BE2C (cell line): ENCODE measurements at regions not wholly inside any gene's neighbourhood (a gene's known extent, or its start where the extent isn't known, plus 50 kb on each side); places are given as distances from the start of the nearest gene placed in this dataset.

ENCODE experiments used
- DNase-seq: peaks from one replicate; pipeline ENCODE4 v3.0.0-alpha.2; 2020
- H3K27me3 ChIP-seq: fragments of 250-450 bp; sonication (Bioruptor Pico); 2 replicates; pipeline ENCODE4 v1.5.1; 2020; ENCODE audit warnings: mild to moderate bottlenecking
- H3K36me3 ChIP-seq: fragments of 250-450 bp; sonication (Bioruptor Pico); 2 replicates; pipeline ENCODE4 v1.5.1; 2020; ENCODE audit warnings: mild to moderate bottlenecking
- H3K4me1 ChIP-seq: fragments of 250-450 bp; sonication (Bioruptor Pico); 2 replicates; pipeline ENCODE4 v1.5.1; 2020
- H3K4me3 ChIP-seq: 2 replicates; pipeline ENCODE4 v1.5.1; 2011; ENCODE audit warnings: low read depth, low read length
- H3K9me3 ChIP-seq: fragments of 250-450 bp; sonication (Bioruptor Pico); 2 replicates; pipeline ENCODE4 v1.5.1; 2020
- TF ChIP-seq, protein P1 (sequence below): IDR thresholded peaks from 2 replicates; pipeline ENCODE4 v1.5.1; 2012; ENCODE audit warnings: mild to moderate bottlenecking, low read depth, low read length

DNA sequence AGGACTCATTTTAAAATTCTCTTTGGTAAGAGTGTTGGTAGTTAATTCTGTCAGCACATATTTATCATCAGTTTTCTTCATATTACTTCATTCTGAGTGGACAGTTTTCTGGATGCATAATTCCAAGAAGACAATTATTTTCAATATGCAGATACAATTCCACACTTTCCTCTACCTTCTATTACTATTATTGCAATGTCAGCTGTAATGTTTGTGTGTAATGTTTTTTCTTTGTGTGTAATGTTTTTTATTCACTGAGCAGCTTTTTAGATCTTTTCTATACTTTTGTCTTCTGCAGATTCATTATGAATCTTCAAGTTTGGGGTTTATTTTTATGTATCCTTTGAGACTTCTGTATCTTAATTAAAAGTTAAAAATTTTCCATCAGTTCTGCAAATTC lies 264.0 kb upstream of the VRK2 start:
- no peaks in the 10 kb centered on the region for H3K9me3 ChIP-seq
- no peaks in the 10 kb centered on the region for H3K27me3 ChIP-seq
- TF ChIP-seq, protein P1, sequence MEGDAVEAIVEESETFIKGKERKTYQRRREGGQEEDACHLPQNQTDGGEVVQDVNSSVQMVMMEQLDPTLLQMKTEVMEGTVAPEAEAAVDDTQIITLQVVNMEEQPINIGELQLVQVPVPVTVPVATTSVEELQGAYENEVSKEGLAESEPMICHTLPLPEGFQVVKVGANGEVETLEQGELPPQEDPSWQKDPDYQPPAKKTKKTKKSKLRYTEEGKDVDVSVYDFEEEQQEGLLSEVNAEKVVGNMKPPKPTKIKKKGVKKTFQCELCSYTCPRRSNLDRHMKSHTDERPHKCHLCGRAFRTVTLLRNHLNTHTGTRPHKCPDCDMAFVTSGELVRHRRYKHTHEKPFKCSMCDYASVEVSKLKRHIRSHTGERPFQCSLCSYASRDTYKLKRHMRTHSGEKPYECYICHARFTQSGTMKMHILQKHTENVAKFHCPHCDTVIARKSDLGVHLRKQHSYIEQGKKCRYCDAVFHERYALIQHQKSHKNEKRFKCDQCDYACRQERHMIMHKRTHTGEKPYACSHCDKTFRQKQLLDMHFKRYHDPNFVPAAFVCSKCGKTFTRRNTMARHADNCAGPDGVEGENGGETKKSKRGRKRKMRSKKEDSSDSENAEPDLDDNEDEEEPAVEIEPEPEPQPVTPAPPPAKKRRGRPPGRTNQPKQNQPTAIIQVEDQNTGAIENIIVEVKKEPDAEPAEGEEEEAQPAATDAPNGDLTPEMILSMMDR, result no peak
- H3K36me3 ChIP-seq, result no peaks in the 10 kb centered on the region
- no peak overlapping the region for H3K4me3 ChIP-seq
- DNase-seq, result no peak
- no peaks in the 10 kb centered on the region for H3K4me1 ChIP-seq

DNA sequence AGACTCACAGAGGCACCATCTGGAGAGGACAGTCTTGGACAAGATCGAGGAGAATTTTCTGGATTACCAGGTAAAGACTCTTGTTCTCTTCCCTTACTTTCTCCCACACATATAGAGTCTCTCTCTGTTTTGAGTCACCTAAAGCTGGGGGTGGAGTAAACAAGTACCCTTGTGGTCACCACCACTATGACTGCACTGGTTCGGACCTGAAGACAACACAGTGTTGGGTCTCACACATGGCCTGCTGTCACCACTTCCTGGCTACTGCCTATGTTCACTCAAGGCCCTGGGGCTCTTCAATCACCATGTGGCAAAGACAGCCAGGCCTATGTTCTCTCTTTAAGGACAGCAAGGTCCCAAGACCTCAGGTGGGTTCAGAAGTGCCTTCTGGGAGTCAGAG lies 253.3 kb upstream of the VRK2 start:
- TF ChIP-seq, protein P1, result no peak
- no peak for DNase-seq
- Histone ChIP-seq H3K4me1 (no peaks in the 10 kb centered on the region), H3K9me3 (no peaks in the 10 kb centered on the region), H3K36me3 (no peaks in the 10 kb centered on the region), H3K27me3 (no peaks in the 10 kb centered on the region), H3K4me3 (no peak overlapping the region)

DNA sequence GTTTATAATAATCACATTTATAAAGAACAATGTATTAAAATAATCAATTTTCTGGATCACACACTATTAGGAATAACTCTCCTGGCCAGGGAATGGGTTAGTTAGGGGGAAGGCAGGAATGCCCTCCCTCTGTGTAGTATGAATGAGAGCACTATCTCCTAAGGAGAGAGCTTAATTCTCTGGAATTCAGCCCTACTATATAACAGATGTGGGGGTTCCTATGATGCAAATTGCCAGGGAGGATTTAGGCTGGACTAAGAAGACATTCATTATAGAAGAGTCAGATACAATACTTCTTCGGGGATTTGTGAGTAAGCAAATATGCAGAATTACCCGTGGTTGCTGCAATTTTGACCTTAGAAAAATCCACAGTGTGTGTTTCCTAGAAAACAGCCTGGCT lies 250.1 kb upstream of the VRK2 start:
- TF ChIP-seq, protein P1, result no peak
- Histone ChIP-seq H3K36me3 (no peaks in the 10 kb centered on the region), H3K27me3 (no peaks in the 10 kb centered on the region), H3K4me1 (no peaks in the 10 kb centered on the region), H3K4me3 (no peak overlapping the region), H3K9me3 (no peaks in the 10 kb centered on the region)
- no peak for DNase-seq

DNA sequence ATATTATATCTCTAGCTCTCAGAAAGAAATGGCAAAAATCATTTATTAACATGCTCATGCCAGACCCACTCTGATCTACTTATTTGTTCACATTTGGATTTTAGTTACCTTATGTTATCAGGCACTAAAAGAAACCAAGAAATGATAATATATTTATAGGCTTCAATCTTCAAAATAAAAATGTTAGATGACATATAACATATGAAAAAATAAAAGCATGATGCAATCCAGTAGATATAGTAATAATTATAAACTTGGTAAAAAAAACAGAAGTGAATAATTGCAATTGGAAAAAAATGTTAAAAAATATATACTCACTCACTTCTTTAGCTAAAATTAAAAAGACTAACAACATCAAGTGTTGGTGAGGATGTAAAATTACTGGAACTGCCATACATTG lies 248.3 kb upstream of the VRK2 start:
- Histone ChIP-seq H3K4me1 (no peaks in the 10 kb centered on the region), H3K36me3 (no peaks in the 10 kb centered on the region), H3K4me3 (no peak overlapping the region), H3K27me3 (no peaks in the 10 kb centered on the region), H3K9me3 (no peaks in the 10 kb centered on the region)
- DNase-seq, result no peak
- TF ChIP-seq, protein P1, result no peak

DNA sequence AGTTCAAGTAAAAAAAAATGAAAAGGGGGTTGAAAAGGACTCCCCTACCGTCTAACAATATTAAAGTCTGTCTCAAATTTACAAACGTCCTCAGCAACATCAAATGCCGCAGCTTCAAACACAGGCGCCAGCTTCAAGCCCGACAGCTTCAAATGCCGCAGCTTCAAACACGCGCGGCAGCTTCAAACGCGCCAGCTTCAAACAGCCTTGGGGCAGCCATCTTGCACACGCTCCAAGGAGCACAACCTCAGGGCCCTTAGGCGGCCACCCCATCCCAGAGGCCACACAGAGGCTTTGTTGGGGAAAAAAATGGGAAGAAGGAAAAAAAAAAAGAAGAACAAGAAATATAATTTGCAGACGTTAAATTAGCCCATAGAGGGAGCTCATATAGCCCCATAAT lies 244.4 kb upstream of the VRK2 start:
- no peak for DNase-seq
- TF ChIP-seq, protein P1, result no peak
- Histone ChIP-seq H3K4me3 (no peak overlapping the region), H3K27me3 (no peaks in the 10 kb centered on the region), H3K36me3 (no peaks in the 10 kb centered on the region), H3K4me1 (no peaks in the 10 kb centered on the region), H3K9me3 (no peaks in the 10 kb centered on the region)

DNA sequence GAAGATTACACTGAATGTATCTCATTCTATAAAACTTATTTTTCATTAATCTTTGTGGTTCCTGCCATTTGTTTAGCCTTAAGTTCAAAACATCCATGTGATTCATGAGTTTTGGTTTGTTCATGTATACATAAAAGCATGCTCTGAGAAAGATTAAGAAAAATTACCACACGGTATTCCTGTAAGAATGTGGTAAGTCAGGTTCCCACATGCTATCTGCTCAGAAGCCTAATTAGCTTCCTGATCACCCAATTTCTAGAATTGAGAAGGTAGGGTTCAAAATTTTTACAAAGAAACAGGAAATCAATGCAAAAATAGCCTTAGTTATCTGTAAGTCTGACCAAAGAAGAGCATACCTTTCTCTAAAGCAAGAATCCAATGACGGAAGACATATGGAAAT lies 241.6 kb upstream of the VRK2 start:
- no peak for DNase-seq
- Histone ChIP-seq H3K9me3 (no peaks in the 10 kb centered on the region), H3K4me1 (no peaks in the 10 kb centered on the region), H3K27me3 (no peaks in the 10 kb centered on the region), H3K4me3 (no peak overlapping the region), H3K36me3 (no peaks in the 10 kb centered on the region)
- TF ChIP-seq, protein P1, result no peak
